HG03039 (cell line): ENCODE measurements at regions not wholly inside any gene's neighbourhood (a gene's known extent, or its start where the extent isn't known, plus 50 kb on each side); places are given as distances from the start of the nearest gene placed in this dataset.
"Not testable (repeated sequence)": the region's sequence is repeated elsewhere in the genome, so short reads cannot be mapped to it uniquely, and the experiment has no call there.

ENCODE experiments used
- ATAC-seq: cut with Tn5 transposase; IDR thresholded peaks from one replicate; pipeline ENCODE4 v1.9.1; 2021; ENCODE audit warnings: mild to moderate bottlenecking, moderate library complexity; ENCODE audit not compliant: unreplicated experiment

DNA sequence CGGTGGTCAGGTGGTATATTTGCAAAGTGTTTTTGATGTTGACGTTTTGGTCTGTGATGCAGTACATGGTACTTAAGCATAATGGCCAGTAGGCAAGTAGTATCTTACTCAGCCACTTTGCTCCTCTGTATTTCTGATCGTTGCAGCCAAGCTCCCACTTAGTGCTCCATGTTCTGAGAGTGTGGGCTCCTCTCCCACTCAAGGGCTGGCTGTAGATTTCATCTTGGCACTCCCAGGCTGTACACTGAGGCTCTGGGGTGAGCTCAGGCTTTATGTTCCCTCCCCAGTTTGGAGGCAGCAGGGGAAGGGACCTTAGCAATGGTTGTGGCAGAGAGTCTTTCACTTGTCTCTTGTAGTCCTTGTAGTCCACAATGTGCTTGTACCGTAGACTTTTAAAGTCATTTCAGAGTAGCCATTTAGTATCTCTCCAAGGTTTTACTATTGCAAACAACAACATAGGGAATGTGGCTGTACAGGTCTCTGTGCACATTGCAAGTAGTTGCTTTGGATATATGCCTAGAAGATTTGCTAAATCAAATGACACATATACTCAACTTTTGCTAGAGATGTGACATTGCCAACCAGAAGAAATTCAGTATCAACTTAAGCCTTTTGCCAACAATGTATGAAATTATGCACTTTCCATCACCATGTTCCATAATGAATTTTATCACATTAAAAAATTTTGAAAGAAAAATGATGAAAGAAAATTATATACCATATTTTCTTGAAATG, 304.3 kb upstream of the CTNND2 start:
- ATAC-seq, result no peak

DNA sequence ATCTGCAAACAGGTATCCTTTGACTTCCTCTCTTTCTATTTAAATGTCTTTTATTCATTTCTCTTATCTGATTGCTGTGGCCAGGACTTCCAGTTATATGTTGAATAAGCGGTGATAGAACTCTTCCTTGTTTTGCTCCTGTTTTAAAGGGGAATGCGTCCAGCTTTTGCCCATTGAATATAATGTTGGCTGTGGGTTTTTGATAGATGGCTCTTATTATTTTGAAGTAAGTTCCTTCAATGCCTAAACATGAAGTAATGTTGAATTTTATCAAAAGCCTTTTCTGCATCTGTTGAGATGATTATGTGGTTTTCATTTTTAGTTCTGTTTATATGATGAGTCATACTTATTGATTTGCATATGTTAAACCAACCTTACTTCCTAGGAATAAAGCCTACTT, 300.5 kb upstream of the CTNND2 start:
- no peak for ATAC-seq

DNA sequence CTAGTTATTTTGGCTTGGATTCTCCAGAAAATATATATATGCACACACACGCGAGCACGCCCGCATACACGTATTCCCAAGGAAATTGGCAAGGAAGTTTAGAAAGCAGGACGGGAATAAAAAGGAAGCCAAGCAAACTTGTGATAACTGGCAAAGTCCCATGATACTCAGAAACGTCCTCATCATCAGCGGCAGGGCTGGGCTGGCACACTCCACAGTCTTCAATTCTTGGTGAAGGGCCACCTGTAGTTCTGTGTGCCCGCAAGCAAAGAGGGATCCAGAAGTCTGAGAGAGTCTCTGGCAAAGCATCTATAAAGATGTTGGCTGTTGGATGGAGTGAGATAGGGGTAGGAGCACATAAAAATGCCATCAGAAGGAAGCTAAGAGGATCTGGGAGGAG, 289.3 kb upstream of the CTNND2 start:
- no peak for ATAC-seq

DNA sequence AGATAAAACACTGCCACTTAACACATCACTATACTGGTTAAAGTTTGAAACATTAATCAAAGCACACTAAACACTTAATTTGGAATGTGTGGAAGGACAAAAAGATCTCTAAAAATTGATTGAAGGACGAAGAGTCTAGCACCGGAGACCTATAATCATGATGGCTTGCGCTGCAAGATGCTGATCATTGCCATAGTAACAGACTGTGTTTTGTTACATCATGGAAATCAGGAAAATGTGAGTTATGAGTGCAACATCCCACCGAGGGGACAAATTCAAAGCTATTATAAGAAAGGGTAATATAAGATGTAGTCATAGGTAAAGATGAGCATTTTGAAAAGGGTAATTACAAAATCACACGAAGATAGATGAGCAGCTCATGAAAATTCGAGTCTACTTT, 278.8 kb upstream of the CTNND2 start:
- no peak for ATAC-seq

DNA sequence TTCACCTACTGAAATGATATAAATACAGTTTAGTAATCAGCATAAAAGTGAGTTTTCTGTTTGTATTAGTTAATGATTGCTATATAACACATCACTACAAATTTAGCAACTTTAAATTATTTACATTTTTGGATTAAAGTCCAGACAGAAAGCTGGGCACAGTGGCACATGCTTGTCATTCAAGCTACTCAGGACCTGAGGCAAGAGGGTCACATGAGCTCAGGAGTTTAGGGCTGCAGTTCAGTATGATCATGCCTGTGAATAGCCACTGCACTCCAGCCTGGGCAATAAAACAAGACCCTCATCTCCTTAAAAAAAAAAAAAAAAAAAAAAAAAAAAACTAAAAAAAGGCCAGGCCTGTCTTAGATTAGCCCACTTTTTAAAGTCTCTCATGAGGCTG, 273.6 kb upstream of the CTNND2 start:
- no peak for ATAC-seq

DNA sequence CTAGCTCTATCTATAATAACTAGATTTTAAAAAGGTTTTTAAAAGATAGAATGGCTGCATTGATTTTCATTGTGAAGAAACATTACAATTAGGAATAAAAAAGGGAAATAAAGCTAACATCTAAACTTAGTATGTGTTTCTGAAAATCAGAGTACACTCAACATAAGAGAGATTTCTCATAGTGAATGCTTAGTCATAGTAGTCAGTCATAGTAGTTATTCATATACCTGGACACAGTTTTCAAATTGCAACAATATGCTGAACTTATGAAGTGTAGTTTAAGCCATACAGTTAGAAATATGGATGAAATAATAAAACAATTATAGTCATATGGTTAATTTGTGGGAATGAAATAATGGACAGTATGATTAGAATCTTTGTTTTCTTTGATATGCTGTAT, 273.0 kb upstream of the CTNND2 start:
- no peak for ATAC-seq

DNA sequence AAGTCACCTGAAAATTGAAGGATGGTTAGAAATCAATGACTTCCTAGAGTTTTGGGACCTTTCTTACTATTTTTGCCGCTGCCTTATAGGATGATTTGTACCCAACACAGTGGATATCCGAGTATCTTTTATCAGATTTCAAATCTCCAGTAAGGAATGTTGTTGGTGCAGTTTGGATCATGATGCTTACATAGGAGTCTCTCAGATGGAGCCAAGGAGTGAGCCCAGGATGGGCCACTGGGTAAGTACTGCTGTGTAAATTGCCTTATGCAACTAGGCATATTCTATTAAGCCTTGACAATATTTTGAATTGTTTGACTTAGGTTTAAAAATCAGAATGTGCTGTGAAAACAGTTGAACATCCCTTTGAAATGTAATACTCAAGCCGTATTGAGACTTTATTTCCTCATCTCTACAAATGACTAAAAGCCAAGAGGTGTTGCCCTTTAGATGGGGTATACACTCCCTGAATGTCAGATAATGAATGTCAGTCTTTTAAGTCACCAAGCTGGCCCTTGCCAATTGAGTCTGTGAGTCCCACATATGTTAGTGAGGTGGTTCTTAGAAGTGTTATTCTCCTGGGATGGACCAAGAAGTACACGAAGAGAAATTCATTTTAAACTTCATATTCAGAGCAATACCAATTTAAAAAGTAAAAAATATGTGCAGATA, 271.8 kb upstream of the CTNND2 start:
- ATAC-seq, result no peak

DNA sequence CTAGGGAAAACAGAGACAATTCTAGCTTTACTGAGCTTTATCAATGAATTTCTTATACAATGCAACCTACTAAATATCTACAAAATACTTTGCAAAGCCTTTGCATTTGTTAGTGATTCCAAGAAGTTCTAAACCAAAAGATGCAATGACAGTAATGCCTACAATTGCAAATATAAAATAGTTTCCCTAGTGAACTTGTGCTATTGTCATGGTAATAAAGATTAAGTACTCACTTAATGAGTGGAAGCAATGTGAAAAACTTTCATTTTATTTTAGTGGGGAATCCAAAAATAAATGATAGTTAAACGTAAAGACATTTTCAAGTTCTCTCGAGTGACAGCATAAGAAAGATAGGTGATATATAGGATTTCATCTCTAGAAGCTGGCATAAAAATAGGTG, 270.5 kb upstream of the CTNND2 start:
- ATAC-seq, result no peak

DNA sequence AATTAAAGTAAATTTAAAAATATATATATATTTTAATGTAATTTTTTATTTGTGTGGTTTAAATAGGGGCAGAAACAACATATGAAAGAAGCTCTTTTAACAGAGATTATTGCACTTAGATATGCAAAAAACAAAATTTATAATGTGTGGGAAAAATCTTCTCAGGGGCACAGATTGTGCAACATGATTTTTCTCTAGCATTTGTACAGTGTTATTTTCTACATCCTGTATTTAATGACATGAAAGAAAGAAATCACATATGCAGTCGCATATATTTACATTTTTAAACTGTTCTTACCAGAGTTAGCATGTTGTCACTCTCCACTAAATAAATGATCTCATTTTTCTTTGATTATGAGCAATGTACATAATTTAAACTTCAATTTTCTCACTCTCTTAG, 265.3 kb upstream of the CTNND2 start:
- no peak for ATAC-seq

DNA sequence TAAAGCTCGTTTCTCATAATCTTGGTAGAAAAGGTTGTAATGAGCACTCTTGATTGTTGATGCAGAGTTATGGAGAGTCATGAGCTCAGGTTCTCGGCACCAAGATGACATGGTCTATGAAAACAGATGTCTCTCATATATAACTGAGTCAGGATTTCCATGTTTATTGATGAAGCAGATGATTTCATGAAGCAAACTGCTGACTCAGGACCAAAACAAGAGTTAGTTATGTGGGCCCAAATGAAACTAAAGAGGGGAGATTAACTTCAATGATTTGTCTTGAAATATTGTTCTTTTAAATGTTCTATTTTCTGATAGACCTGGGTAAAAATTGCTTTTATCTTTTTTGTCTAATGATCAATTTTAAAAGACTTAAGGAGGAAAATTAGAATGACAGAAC, 258.6 kb upstream of the CTNND2 start:
- no peak for ATAC-seq

DNA sequence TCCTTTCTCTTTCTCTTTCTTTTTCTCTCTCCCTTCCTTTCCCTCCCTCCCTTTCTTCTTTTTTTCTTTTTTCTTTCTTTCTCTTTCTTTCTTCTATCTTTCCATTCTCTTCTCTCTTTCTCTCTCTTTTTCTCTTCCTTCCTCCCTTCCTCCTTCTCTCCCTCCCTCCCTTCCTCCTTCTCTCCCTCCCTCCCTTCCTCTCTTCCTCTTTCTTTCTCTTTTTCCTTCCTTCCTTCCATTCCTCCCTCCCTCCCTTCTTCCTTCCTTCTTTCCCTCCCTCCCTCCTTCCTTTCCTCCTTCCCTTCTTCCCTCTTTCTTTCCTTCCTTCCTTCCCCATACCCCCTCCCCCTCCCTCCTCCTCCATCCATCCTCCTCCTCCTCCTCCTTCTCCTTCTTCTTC, 243.3 kb upstream of the CTNND2 start:
- no peak for ATAC-seq

DNA sequence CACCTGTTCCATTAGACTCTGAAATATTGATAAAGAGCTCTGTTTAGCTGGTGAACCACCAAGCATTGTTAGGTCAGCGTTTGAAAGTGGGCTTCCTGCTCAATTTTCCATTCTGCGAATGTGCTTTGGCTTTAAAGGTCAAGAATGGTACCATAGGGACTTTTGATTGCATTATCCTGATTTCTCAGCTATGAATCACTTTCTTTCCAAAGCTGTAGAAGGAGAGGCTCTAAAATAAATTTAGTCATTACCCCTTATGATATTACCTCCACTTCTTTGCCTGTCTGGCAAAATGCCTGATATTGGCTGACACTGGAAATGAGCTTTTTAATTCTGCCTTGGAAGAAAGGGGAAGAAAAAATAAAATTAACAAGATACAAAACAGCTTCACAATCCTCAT, 237.2 kb upstream of the CTNND2 start:
- no peak for ATAC-seq

DNA sequence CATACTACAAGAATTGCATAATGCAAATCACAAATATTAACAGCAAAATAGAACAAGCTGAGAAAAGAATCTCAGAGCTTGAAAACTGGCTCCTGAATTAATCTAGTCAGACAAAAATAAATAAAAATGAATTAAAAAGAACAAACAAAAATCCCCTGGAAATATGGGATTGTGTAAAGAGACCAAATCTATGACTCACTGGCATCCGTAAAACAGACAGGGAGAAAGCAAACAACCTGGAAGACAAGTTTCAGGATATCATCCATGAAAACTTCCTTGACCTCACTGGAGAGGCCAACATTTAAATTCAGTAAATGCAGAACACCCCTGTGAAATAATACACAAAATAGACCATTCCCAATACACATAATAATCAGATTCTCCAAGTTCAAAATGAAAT, 229.3 kb upstream of the CTNND2 start:
- no peak for ATAC-seq

DNA sequence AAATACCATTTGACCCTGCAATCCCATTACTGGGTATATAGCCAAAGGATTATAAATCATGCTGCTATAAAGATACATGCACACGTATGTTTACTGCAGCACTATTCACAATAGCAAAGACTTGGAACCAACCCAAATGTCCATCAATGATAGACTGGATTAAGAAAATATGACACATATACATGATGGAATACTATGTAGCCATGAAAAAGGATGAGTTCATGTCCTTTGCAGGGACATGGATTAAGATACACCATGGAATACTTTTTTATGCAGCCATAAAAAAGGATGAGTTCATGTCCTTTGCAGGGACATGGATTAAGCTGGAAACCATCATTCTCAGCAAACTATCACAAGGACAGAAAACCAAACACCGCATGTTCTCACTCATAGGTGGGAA, 226.8 kb upstream of the CTNND2 start:
- ATAC-seq, result not testable (repeated sequence)

DNA sequence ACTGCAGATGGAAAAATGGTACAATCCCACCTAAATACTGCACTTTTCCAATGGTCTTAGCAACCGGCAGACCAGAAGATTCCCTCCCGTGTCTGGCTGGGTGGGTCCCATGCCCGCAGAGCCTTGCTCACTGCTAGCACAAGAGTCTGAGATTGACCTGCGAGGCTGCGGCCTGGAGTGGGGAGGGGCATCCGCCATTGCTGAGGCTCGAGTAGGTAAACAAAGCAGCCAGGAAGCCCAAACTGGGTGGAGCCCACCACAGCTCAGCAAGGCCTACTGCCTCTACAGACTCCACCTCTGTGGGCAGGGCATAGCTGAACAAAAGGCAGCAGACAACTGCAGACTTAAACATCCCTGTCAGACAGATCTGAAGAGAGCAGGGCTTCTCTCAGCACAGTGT, 221.6 kb upstream of the CTNND2 start:
- no peak for ATAC-seq

DNA sequence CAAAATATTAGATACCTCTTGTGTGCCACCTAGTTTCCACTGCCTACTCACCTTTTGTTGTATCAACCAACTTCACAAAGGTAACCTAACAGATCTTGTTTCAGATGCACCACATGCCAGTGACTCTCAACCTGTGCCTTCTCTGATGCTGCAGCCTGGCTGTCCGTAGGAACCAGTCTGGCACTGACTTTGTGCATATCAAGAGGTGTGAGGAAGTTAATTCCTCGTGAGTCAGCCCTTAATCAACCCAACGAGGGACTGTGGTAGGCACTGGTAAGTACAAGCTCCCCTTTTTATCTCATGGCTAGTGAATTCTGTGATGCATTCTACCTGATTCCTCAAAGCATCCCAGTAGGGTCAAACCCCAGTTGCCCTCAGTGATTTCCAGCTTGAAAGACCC, 215.4 kb upstream of the CTNND2 start:
- ATAC-seq, result no peak

DNA sequence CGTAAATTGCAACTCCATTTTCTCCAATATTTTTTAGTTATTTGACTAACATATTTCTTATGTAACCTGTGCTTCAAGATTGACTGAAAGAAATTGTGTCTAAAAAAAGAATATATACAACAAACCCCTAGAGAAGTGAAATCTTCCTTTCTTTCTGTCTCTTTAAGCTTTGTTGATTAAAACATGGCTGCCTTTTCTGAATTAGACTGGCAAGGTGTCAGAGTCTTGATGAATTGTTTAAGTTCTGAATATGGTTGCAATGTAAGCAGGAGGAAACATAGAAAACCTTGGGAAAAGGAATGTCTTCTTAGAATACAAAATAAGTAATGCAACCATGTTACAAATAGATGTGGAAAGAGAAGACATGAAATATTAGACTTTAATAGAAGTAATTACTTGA, 209.8 kb upstream of the CTNND2 start:
- no peak for ATAC-seq

DNA sequence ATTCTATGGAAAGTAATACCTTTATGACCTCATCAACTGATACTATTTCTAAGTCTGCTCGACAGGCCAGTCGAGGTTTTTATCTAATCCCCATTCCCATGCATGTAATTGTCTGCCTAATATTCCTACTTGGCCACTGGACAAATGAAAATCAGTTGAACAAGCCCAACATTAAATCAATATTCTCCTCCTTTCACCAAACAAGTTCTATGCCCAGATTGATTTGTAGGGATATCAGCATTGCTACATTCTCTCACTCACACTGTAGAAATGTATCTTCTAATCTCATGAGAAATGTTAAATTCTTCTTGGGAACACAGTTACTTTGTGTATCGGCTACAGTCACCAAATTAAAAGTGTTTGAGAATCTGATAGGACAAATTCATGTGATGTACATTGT, 208.8 kb upstream of the CTNND2 start:
- ATAC-seq, result no peak

DNA sequence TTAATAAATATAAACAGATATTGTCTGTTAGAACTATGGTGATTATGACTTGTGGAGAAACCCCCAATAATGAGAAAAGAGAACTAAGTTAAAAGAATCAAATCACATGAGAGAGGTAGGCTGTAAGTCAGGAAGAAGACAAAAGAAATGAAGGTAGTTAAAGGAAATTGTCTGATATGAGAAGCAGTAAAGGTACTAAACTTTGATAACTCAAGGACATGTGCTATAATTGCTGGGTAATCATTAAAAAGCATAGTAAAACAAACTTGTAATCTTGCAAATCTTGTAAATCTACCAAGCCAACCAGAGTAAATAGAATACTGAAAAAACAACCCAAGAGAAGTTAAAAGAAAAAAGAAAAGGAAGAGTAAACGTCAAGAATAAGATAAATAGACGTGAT, 207.0 kb upstream of the CTNND2 start:
- no peak for ATAC-seq

DNA sequence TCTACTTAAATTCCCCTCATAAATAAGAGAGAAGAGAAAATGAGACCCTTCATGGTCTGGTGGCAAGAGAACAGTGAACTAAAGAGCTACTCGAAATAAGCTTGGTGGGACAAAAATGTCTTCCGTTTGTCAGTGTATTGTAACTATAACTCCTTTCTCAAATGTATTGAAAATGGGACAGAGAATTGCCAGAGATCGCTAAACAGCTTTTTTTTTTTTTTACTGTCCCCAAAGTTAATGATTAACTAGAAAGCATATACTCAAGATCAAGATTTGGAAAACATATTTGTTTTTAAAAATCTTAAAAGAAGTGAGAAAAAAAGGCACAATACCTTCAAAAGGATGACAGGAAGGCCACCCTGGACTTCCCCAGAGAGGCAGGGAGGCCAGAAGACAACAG, 206.4 kb upstream of the CTNND2 start:
- ATAC-seq, result no peak

DNA sequence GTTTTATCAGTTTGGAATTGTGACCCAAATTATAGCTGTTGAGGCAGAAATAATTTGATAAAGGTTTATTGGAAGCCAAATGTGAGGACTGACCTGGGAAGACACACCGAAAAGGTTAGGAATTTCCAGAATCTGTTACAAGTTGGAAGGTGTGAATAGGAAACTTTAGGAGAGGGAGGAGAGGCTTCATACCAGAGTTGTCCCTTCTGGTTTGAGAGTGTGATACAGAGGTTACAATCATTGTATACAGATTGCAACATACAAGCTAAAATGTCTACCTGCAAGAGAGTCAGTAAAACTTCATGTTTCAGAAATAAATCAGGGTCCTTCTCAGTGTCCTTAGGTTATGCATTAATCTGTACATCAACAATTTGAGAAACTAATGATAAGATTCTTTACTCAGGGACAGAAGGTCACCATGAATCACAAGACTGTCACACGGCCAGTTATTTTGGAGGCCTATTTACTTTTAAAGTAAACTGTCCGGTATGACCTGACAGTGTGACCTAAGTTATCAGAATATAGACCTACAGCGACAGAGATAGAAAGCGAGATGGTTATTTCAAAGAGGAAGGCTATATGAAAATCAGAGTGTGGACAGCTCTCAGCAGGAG, 204.9 kb upstream of the CTNND2 start:
- no peak for ATAC-seq

DNA sequence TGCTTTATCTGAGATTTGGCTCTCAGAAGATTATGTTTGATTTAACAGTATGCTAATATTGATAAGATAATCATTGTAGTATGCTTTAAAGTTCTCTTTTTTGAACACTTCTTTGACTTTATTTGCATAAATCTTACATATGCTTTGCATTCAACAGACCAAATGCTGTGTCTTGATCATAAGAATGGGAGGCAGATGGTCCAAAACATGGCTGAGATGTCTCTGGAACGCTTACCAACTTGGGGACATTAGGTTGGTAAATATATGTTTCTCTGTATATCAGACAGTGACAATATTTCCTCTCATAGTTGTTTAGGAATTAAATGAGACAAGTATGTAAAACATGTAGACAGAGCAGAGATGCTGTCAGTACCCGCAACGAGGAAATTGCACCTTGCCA, 197.9 kb upstream of the CTNND2 start:
- no peak for ATAC-seq

DNA sequence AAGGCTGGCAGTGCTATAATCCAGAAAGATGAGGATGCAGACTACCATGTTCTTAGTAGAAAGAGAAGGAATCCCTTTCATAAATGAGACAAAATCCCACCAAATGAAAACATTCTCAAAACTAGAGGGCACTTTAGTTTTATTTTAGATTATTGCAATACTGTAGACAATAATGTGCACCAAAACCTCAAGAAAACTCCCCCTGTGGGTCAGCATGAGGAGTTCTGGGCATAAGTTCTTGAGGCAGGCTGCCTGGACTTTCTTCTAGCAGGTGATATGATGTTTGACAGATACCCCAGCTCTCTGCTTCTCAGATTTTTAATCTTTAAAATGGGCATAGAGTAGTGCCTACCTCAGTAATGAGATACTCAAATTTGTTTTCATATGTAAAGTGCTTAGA, 196.3 kb upstream of the CTNND2 start:
- ATAC-seq, result no peak
